Panc1 (cell line): ENCODE measurements at regions not wholly inside any gene's neighbourhood (a gene's known extent, or its start where the extent isn't known, plus 50 kb on each side); places are given as distances from the start of the nearest gene placed in this dataset.

Experiments used
- ATAC-seq: fragments of 200-7000 bp; cut with Tn5 transposase; 2 replicates; pipeline ENCODE4 v1.9.1; 2020; ENCODE audit warnings: mild to moderate bottlenecking, moderate library complexity
- BruUV-seq: library from RNA; stranded (reverse); fragments of 400-500 nt; replicated peaks from 2 replicates; lab custom pipeline; 2021; lab: Mats Ljungman, UMichigan
- CTCF ChIA-PET: fragments of 300-600 bp; sonication (Branson Sonifier 250); formaldehyde crosslinking; loops from one replicate; lab custom pipeline; 2022; ENCODE audit warnings: antibody characterized with exemption; lab: Charles Lee
- POLR2A ChIA-PET: fragments of 300-600 bp; sonication (Branson Sonifier 250); formaldehyde crosslinking; loops from one replicate; lab custom pipeline; 2022; ENCODE audit warnings: antibody characterized with exemption; lab: Charles Lee
- DNase-seq: peaks from one replicate; pipeline ENCODE4 v3.0.0-alpha.2; 2010; ENCODE audit warnings: low read depth, low spot score
- H3K27ac ChIP-seq: 2 replicates; pipeline ENCODE4 v1.5.1; 2011; ENCODE audit warnings: mild to moderate bottlenecking, low read length, inconsistent platforms
- H3K27me3 ChIP-seq: fragments of 200-500 bp; sonication (Bioruptor generic); 2 replicates; pipeline ENCODE4 v1.6.0; 2014; ENCODE audit warnings: low read length, inconsistent platforms; ENCODE audit not compliant: control insufficient read depth, insufficient read depth
- H3K36me3 ChIP-seq: fragments of 200-500 bp; sonication (Bioruptor generic); 2 replicates; pipeline ENCODE4 v1.5.1; 2014; ENCODE audit warnings: inconsistent platforms, mild to moderate bottlenecking, low read length, moderate library complexity; ENCODE audit not compliant: control insufficient read depth, insufficient read depth
- H3K4me1 ChIP-seq: 2 replicates; pipeline ENCODE4 v1.5.1; 2011; ENCODE audit warnings: inconsistent platforms, mild to moderate bottlenecking, low read length, moderate library complexity; ENCODE audit not compliant: control insufficient read depth, insufficient read depth
- H3K4me3 ChIP-seq, 2 experiments: 2 replicates each; pipeline ENCODE4 v1.5.1; 2011 to 2012; ENCODE audit warnings: low read depth in 2 of 2, low read length in 2 of 2, mild to moderate bottlenecking in 2 of 2, inconsistent platforms in 1 of 2, moderate library complexity in 1 of 2
- H3K9me3 ChIP-seq: fragments of 200-500 bp; sonication (Bioruptor generic); 2 replicates; pipeline ENCODE4 v1.5.1; 2014; ENCODE audit warnings: low read depth, mild to moderate bottlenecking, inconsistent platforms, low read length, moderate library complexity; ENCODE audit not compliant: control insufficient read depth, insufficient read depth
- CTCF ChIP-seq: fragments of 450-650 bp; IDR thresholded peaks from 2 replicates; pipeline ENCODE4 v1.5.1; 2017; ENCODE audit warnings: mild to moderate bottlenecking
- POLR2AphosphoS5 ChIP-seq: IDR thresholded peaks from 2 replicates; pipeline ENCODE4 v1.6.1; 2012; ENCODE audit warnings: mild to moderate bottlenecking, low read depth, low read length, moderate library complexity
- REST ChIP-seq, 2 experiments: IDR thresholded peaks; 2 replicates each; pipeline ENCODE4 v1.6.1; 2011 to 2012; ENCODE audit warnings: low read depth in 2 of 2, control low read depth in 1 of 2, low read length in 1 of 2, mild to moderate bottlenecking in 1 of 2, moderate library complexity in 1 of 2; ENCODE audit not compliant: insufficient read depth in 1 of 2
- SIN3A ChIP-seq: IDR thresholded peaks from 2 replicates; pipeline ENCODE4 v1.6.1; 2012; ENCODE audit warnings: low read depth, mild to moderate bottlenecking, low read length, moderate library complexity, borderline replicate concordance; ENCODE audit not compliant: insufficient read depth
- TCF7L2 ChIP-seq: IDR thresholded peaks from 2 replicates; pipeline ENCODE4 v1.6.1; 2011; ENCODE audit warnings: mild to moderate bottlenecking, low read depth, low read length, inconsistent platforms
- in situ Hi-C: cut with HindIII; loops from 2 replicates; pipeline ENCODE4 v1.10.0; 2016; ENCODE audit warnings: low sequenced_read_pairs, low pct_unique_long_range_greater_than_20kb
- intact Hi-C: fragments of 100-400 bp; cut with micrococcal nuclease; formaldehyde crosslinking; loops from one replicate; pipeline ENCODE4 v1.10.0; 2022; ENCODE audit not compliant: unreplicated experiment

- CTCF ChIA-PET = no interaction called here
- Histone ChIP-seq H3K4me3 (no peak overlapping the region), H3K27ac (no peak overlapping the region), H3K27me3 (no peaks in the 10 kb centered on the region), H3K4me1 (no peaks in the 10 kb centered on the region), H3K9me3 (no peaks in the 10 kb centered on the region), H3K36me3 (no peaks in the 10 kb centered on the region)
- DNase-seq (no peak), ATAC-seq (no peak)
- in situ Hi-C loops = no loop called here
- POLR2A ChIA-PET = no interaction called here
- TF ChIP-seq POLR2AphosphoS5 (no peak), REST (IDR thresholded peaks at IDR 0.05; ENCODE audit: insufficient read depth in 1 of 2, low read depth in 2 of 2, low read length in 1 of 2) (no peak), SIN3A (no peak), TCF7L2 (no peak), CTCF (no peak)
- BruUV-seq = no TSS peak
- intact Hi-C loops = no loop called here
Measured at GRCh38 chr11:70550456-70551195, 152.3 kb downstream of the CTTN start.

- Histone ChIP-seq H3K4me3 (no peak overlapping the region), H3K27ac (no peak overlapping the region), H3K36me3 (no peaks in the 10 kb centered on the region), H3K9me3 (no peaks in the 10 kb centered on the region), H3K4me1 (no peaks in the 10 kb centered on the region), H3K27me3 (no peaks in the 10 kb centered on the region)
- in situ Hi-C loops = no loop called here
- DNase-seq = no peak
- CTCF ChIA-PET = interaction anchor here (0.6 kb wide), 1 partner anchor 48 kb away, joined by 3 read pairs; no protein-coding TSS in a partner anchor
- intact Hi-C loops = no loop called here
- TF ChIP-seq POLR2AphosphoS5 = no peak
- TF ChIP-seq CTCF = no peak
- ATAC-seq = no peak
- POLR2A ChIA-PET = no interaction called here
- no TSS peak for BruUV-seq
Measured at GRCh38 chr11:70551351-70552166, 153.2 kb downstream of the CTTN start.
